Gastrocnemius medialis (tissue), 4 donors: ENCODE measurements at regions not wholly inside any gene's neighbourhood (a gene's known extent, or its start where the extent isn't known, plus 50 kb on each side); places are given as distances from the start of the nearest gene placed in this dataset.

Experiments used
- CTCF ChIP-seq, 5 experiments: fragments of 450-650 bp in 3 of 5; fragments of 200-600 bp in 2 of 5; sonication (generic) in 2 of 5; IDR thresholded peaks in 4 of 5; conservative IDR thresholded peaks in 1 of 5; 1 replicate in 4 of 5; 2 replicates in 1 of 5; pipeline ENCODE4 v1.5.1; 2016 to 2019; ENCODE audit warnings: antibody characterized with exemption in 5 of 5, mild to moderate bottlenecking in 3 of 5, moderate library complexity in 3 of 5
- POLR2A ChIP-seq, 2 donors: fragments of 450-650 bp; IDR thresholded peaks; one replicate each; pipeline ENCODE4 v1.6.1; 2017; ENCODE audit warnings: antibody characterized with exemption in 2 of 2, mild to moderate bottlenecking in 2 of 2, moderate library complexity in 2 of 2

GRCh38 chr10:106169241-106169640, 995.3 kb downstream of the SORCS1 start:
- TF ChIP-seq CTCF (IDR thresholded peaks at IDR 0.05 in 4 of 5, conservative IDR thresholded peaks at IDR 0.05 in 1 of 5) (no peak), POLR2A (IDR thresholded peaks at IDR 0.05) (no peak)
